ENCODE measurements at regions not wholly inside any gene's neighbourhood (a gene's known extent, or its start where the extent isn't known, plus 50 kb on each side); places are given as distances from the start of the nearest gene placed in this dataset.

GRCh38 chr10:130958003-130958402, 353.5 kb downstream of the TCERG1L start:
- no peaks in the 10 kb centered on the region for H4K20me1 ChIP-seq (ENCODE audit: control insufficient read depth, extremely low read depth, insufficient read depth, low read length)
- TF ChIP-seq EZH2 (IDR thresholded peaks at IDR 0.05; ENCODE audit: low read length) (no peak), CTCF (optimal IDR thresholded peaks at IDR 0.05 in 1 of 3, IDR thresholded peaks at IDR 0.05 in 1 of 3, conservative IDR thresholded peaks at IDR 0.05 in 1 of 3; ENCODE audit: extremely low read depth in 1 of 3, insufficient read depth in 2 of 3, low read length in 3 of 3) (no peak)
- no peak overlapping the region for H3K9ac ChIP-seq (ENCODE audit: control insufficient read depth, extremely low read depth, insufficient read depth, low read length)
- no peaks in the 10 kb centered on the region for H3K4me1 ChIP-seq (ENCODE audit: control insufficient read depth, extremely low read depth, insufficient read depth, low read length)
- DNase-seq (ENCODE audit: low read depth, low spot score) (no peak), FAIRE-seq (no peak)
- H3K4me2 ChIP-seq (ENCODE audit: control insufficient read depth, extremely low read depth, insufficient read depth, low read depth, low read length): no peak overlapping the region
- no peaks in the 10 kb centered on the region for H3K36me3 ChIP-seq (ENCODE audit: control insufficient read depth in 2 of 2, extremely low read depth in 1 of 2, insufficient read depth in 2 of 2, low read length in 2 of 2)
- H2AFZ ChIP-seq (ENCODE audit: control insufficient read depth, low read length): no peak overlapping the region
- peaks cover 12% of the 10 kb centered on the region for H3K9me3 ChIP-seq (ENCODE audit: control insufficient read depth, low read depth, low read length)
- no peak overlapping the region for H3K27ac ChIP-seq (ENCODE audit: control insufficient read depth, insufficient read depth, low read length)
- H3K9me1 ChIP-seq (ENCODE audit: control insufficient read depth, extremely low read depth, insufficient read depth, low read length): no peaks in the 10 kb centered on the region
- H3K27me3 ChIP-seq (ENCODE audit: control insufficient read depth, extremely low read depth, insufficient read depth, low read length): no peaks in the 10 kb centered on the region
- H3K4me3 ChIP-seq (ENCODE audit: control insufficient read depth in 2 of 3, extremely low read depth in 1 of 3, insufficient read depth in 2 of 3, low read depth in 1 of 3, low read length in 3 of 3): no peak overlapping the region
- H3K79me2 ChIP-seq (ENCODE audit: control insufficient read depth, insufficient read depth, low read length): no peaks in the 10 kb centered on the region
- dilution Hi-C loops (cut with MboI; ENCODE audit: extremely low pct_ligation_motif_present, low sequenced_read_pairs): no loop called here

GRCh38 chr10:130958981-130959751, 352.4 kb downstream of the TCERG1L start:
- Histone ChIP-seq H3K79me2 (ENCODE audit: control insufficient read depth, insufficient read depth, low read length) (no peaks in the 10 kb centered on the region), H3K4me2 (ENCODE audit: control insufficient read depth, extremely low read depth, insufficient read depth, low read depth, low read length) (no peak overlapping the region), H3K27me3 (ENCODE audit: control insufficient read depth, extremely low read depth, insufficient read depth, low read length) (no peaks in the 10 kb centered on the region), H3K9me1 (ENCODE audit: control insufficient read depth, extremely low read depth, insufficient read depth, low read length) (no peaks in the 10 kb centered on the region), H3K9me3 (ENCODE audit: control insufficient read depth, low read depth, low read length) (peaks cover 12% of the 10 kb centered on the region), H2AFZ (ENCODE audit: control insufficient read depth, low read length) (no peak overlapping the region), H3K4me3 (ENCODE audit: control insufficient read depth in 2 of 3, extremely low read depth in 1 of 3, insufficient read depth in 2 of 3, low read depth in 1 of 3, low read length in 3 of 3) (no peak overlapping the region), H3K27ac (ENCODE audit: control insufficient read depth, insufficient read depth, low read length) (no peak overlapping the region), H4K20me1 (ENCODE audit: control insufficient read depth, extremely low read depth, insufficient read depth, low read length) (no peaks in the 10 kb centered on the region), H3K4me1 (ENCODE audit: control insufficient read depth, extremely low read depth, insufficient read depth, low read length) (no peaks in the 10 kb centered on the region), H3K9ac (ENCODE audit: control insufficient read depth, extremely low read depth, insufficient read depth, low read length) (no peak overlapping the region), H3K36me3 (ENCODE audit: control insufficient read depth in 2 of 2, extremely low read depth in 1 of 2, insufficient read depth in 2 of 2, low read length in 2 of 2) (no peaks in the 10 kb centered on the region)
- DNase-seq (ENCODE audit: low read depth, low spot score) (no peak), FAIRE-seq (no peak)
- no peak for TF ChIP-seq EZH2 (IDR thresholded peaks at IDR 0.05; ENCODE audit: low read length)
- TF ChIP-seq CTCF (optimal IDR thresholded peaks at IDR 0.05 in 1 of 3, IDR thresholded peaks at IDR 0.05 in 1 of 3, conservative IDR thresholded peaks at IDR 0.05 in 1 of 3; ENCODE audit: extremely low read depth in 1 of 3, insufficient read depth in 2 of 3, low read length in 3 of 3): no peak
- dilution Hi-C loops (cut with MboI; ENCODE audit: extremely low pct_ligation_motif_present, low sequenced_read_pairs): no loop called here
